DND-41 (cell line): ENCODE measurements at regions not wholly inside any gene's neighbourhood (a gene's known extent, or its start where the extent isn't known, plus 50 kb on each side); places are given as distances from the start of the nearest gene placed in this dataset.
"Not testable (repeated sequence)": the region's sequence is repeated elsewhere in the genome, so short reads cannot be mapped to it uniquely, and the experiment has no call there.

Experiments
- CTCF ChIP-seq: IDR thresholded peaks from 2 replicates; pipeline ENCODE4 v1.5.1; 2012; ENCODE audit warnings: borderline replicate concordance, low read length, moderate library complexity, mild to moderate bottlenecking; ENCODE audit not compliant: poor library complexity, severe bottlenecking; ENCODE audit errors: extremely low read depth
- EZH2 ChIP-seq: IDR thresholded peaks from 3 replicates; pipeline ENCODE4 v1.6.1; 2012; ENCODE audit warnings: borderline replicate concordance, low read depth, mild to moderate bottlenecking, moderate library complexity, low read length, inconsistent platforms; ENCODE audit not compliant: severe bottlenecking

GRCh38 chr16:65805704-65806103 lies 560.8 kb upstream of the CDH5 start:
- TF ChIP-seq CTCF, EZH2: not testable (repeated sequence)
